Fibroblast of villous mesenchyme (primary cell): ENCODE measurements at regions not wholly inside any gene's neighbourhood (a gene's known extent, or its start where the extent isn't known, plus 50 kb on each side); places are given as distances from the start of the nearest gene placed in this dataset.
A peak's percentile ranks its signal among the peaks of the same experiment; 100 is the strongest.

Source experiments
- DNase-seq: peaks from one replicate; pipeline ENCODE4 v3.0.0-alpha.2; 2010; ENCODE audit warnings: low read depth
- H3K4me3 ChIP-seq: 2 replicates; pipeline ENCODE4 v1.5.1; 2011; ENCODE audit warnings: low read depth, mild to moderate bottlenecking, low read length
- CTCF ChIP-seq: IDR thresholded peaks from 2 replicates; pipeline ENCODE4 v1.5.1; 2012; ENCODE audit warnings: low read depth, mild to moderate bottlenecking, low read length; ENCODE audit not compliant: insufficient read depth

- no peak for DNase-seq
- no peak for TF ChIP-seq CTCF
- H3K4me3 ChIP-seq: no peak overlapping the region
These were observed 208.8 kb upstream of the ADGRL4 start for GRCh38 chr1:79215311-79215710.

DNA sequence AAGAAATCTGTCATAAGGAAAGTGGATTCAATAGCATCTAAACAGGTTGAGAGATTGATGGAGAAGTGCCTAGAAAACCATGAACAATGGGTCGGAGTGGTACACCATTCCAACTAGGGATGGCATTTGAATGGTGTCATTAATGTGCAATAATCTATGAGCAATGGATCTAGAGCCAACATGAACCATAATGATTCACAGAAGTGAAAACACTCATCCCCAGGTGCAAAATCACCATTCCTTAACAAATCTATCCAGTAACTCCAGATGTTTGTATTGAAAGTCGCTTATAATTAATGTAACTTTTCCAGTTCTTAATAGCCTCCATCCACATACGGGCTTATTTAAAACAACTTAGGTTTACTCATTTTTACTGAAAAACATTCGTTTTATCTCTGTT is 201.3 kb upstream of the ADGRL4 start:
- no peak for DNase-seq
- no peak overlapping the region for H3K4me3 ChIP-seq
- TF ChIP-seq CTCF: no peak

- no peak overlapping the region for H3K4me3 ChIP-seq
- DNase-seq: no peak
- no peak for TF ChIP-seq CTCF
These were observed 200.8 kb upstream of the ADGRL4 start for GRCh38 chr1:79207331-79207730.

GRCh38 chr1:79204779-79205479 is 198.4 kb upstream of the ADGRL4 start:
- no peak for TF ChIP-seq CTCF
- DNase-seq: peak; percentile 15
- no peak overlapping the region for H3K4me3 ChIP-seq

DNA sequence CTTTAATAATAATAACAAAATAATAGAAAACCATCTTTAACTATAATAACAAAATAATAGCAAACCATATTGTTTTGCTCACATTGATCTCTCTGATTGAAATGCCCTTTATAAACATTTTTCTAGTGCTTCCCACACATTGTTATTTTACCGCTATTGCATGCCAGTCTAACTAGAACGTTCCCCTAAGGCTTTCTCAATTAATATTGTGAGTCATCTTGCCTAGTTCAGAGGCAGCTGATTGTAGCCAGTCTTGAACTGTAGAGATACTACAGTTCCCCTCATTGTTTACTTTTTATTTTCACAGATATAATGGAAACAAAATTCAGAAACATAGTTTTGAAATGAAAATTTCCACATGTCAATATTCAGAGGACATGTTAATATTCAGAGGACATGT is 192.3 kb upstream of the ADGRL4 start:
- DNase-seq: peak; percentile 20
- no peak for TF ChIP-seq CTCF
- H3K4me3 ChIP-seq: no peak overlapping the region

DNA sequence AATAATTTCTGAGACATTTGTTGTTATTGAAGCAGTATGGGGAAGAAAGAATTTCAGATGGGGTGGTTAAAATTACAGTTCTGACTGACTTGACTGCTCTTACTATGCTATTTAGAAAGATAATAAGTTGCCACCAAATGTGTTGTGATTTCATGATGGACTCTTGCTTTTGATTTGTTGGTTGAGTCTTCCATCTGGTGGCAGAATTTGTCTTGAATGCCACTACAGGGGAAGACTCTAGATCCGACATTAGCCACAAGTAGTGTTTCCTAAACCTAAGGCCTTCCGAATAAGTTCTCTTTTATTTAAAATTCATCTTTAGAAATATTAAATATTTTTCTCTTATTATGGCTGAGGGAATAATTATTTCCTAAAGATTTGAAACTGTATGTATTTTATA is 190.9 kb upstream of the ADGRL4 start:
- TF ChIP-seq CTCF: peak; percentile 39
- DNase-seq: peak; percentile 42
- H3K4me3 ChIP-seq: no peak overlapping the region

DNA sequence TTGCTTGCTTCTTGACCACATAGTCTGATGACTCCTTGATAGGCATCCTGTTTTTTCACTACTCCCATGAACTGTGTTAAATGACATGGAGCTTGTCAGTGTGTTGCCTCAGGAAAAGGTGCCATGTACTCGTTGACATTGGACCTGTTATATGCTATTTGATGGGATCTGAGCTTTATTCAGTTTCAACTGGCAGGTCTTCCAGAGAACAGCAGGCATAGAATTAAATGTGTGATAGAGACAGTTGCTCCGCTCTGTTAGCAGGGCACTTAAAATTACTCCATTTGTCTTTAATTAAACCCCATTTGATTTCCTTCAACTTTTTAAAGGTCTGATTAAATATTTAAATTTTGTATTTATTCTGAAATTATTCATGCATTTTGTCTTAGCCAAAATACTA is 189.7 kb upstream of the ADGRL4 start:
- no peak for DNase-seq

More for the DNA sequence above, 189.7 kb upstream of the ADGRL4 start:
- no peak for TF ChIP-seq CTCF
- no peak overlapping the region for H3K4me3 ChIP-seq
